ENCODE measurements at regions not wholly inside any gene's neighbourhood (a gene's known extent, or its start where the extent isn't known, plus 50 kb on each side); places are given as distances from the start of the nearest gene placed in this dataset.
"Not testable (repeated sequence)": the region's sequence is repeated elsewhere in the genome, so short reads cannot be mapped to it uniquely, and the experiment has no call there.

- not testable (repeated sequence) for TF ChIP-seq CTCF, EP300, POLR2AphosphoS5 (IDR thresholded peaks at IDR 0.05)
Measured at GRCh38 chr5:21550916-21551315, 1302.2 kb downstream of the CDH12 start.

Measured in suprapubic skin (tissue), 4 donors.